ENCODE measurements at regions not wholly inside any gene's neighbourhood (a gene's known extent, or its start where the extent isn't known, plus 50 kb on each side); places are given as distances from the start of the nearest gene placed in this dataset.

DNA sequence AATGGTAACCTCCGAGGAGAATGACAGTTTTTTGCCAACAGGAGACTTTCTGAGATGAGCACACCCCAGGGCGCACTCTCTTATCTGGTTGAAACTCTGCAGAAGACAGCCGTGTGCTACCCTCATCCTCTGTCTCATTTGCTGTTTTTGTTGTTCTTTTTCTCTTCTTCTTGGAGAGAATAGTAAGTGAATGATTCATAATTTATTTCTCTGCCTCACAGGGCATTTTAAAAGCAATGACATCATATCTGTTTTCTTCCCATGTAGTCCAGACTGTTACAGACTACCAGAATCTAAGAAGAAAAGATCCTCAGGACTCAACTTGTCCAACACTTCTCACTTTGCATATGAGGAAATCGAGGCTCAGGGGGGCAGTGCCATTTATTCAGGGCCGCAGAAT, 771.1 kb upstream of the GRM7 start:
- Histone ChIP-seq H3K9me2 (replicated peaks; ENCODE audit: insufficient read depth, low read length) (no peaks in the 10 kb centered on the region), H3K79me2 (ENCODE audit: insufficient read depth, low read length) (no peaks in the 10 kb centered on the region), H3K4me3 (ENCODE audit: insufficient read depth, low read length, poor library complexity, severe bottlenecking) (no peak overlapping the region), H3K27me3 (ENCODE audit: low read length) (no peaks in the 10 kb centered on the region), H3F3A (ENCODE audit: insufficient read depth) (no peaks in the 10 kb centered on the region), H3K4me2 (ENCODE audit: low read depth, low read length, poor library complexity, severe bottlenecking) (no peak overlapping the region), H3K9me3 (ENCODE audit: insufficient read depth, low read length) (no peaks in the 10 kb centered on the region), H4K20me1 (ENCODE audit: low read depth, low read length) (no peaks in the 10 kb centered on the region), H3K27ac (ENCODE audit: low read depth, low read length) (no peak overlapping the region), H3K9ac (ENCODE audit: low read length) (no peak overlapping the region), H2AFZ (ENCODE audit: low read depth, low read length, severe bottlenecking) (no peak overlapping the region), H3K36me3 (ENCODE audit: low read length) (no peaks in the 10 kb centered on the region)
- TF ChIP-seq, protein P1, sequence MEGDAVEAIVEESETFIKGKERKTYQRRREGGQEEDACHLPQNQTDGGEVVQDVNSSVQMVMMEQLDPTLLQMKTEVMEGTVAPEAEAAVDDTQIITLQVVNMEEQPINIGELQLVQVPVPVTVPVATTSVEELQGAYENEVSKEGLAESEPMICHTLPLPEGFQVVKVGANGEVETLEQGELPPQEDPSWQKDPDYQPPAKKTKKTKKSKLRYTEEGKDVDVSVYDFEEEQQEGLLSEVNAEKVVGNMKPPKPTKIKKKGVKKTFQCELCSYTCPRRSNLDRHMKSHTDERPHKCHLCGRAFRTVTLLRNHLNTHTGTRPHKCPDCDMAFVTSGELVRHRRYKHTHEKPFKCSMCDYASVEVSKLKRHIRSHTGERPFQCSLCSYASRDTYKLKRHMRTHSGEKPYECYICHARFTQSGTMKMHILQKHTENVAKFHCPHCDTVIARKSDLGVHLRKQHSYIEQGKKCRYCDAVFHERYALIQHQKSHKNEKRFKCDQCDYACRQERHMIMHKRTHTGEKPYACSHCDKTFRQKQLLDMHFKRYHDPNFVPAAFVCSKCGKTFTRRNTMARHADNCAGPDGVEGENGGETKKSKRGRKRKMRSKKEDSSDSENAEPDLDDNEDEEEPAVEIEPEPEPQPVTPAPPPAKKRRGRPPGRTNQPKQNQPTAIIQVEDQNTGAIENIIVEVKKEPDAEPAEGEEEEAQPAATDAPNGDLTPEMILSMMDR (IDR thresholded peaks at IDR 0.05; ENCODE audit: insufficient read depth, low read length, poor library complexity, severe bottlenecking) = no peak
- no peak for TF ChIP-seq EZH2phosphoT487 (conservative IDR thresholded peaks at IDR 0.05; ENCODE audit: low read length)

DNA sequence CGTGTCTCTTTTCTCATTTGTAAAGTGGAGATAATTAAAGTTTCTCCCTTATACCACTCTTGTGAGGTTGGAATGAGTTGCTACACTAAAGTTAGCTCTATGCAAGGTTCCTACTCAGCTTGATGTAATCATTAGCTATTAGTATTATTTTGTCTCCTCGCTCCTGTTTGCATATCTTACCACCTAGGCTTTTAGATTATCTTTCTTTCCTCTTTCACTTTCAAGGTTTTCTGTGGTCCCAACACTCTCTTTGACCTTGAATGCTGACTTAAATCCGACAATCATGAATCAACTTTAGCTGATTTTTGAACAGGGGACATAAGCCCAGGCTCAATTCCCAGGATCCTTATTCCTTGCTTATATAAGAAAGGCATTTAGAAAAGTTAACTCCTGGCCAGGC, 769.7 kb upstream of the GRM7 start:
- TF ChIP-seq, protein P1 (IDR thresholded peaks at IDR 0.05; ENCODE audit: insufficient read depth, low read length, poor library complexity, severe bottlenecking) = no peak
- Histone ChIP-seq H3K9me2 (replicated peaks; ENCODE audit: insufficient read depth, low read length) (no peaks in the 10 kb centered on the region), H3K36me3 (ENCODE audit: low read length) (no peaks in the 10 kb centered on the region), H3K27ac (ENCODE audit: low read depth, low read length) (no peak overlapping the region), H2AFZ (ENCODE audit: low read depth, low read length, severe bottlenecking) (no peak overlapping the region), H3F3A (ENCODE audit: insufficient read depth) (no peaks in the 10 kb centered on the region), H3K27me3 (ENCODE audit: low read length) (no peaks in the 10 kb centered on the region), H3K4me2 (ENCODE audit: low read depth, low read length, poor library complexity, severe bottlenecking) (no peak overlapping the region), H3K9me3 (ENCODE audit: insufficient read depth, low read length) (no peaks in the 10 kb centered on the region), H3K9ac (ENCODE audit: low read length) (no peak overlapping the region), H4K20me1 (ENCODE audit: low read depth, low read length) (no peaks in the 10 kb centered on the region), H3K4me3 (ENCODE audit: insufficient read depth, low read length, poor library complexity, severe bottlenecking) (no peak overlapping the region), H3K79me2 (ENCODE audit: insufficient read depth, low read length) (no peaks in the 10 kb centered on the region)

DNA sequence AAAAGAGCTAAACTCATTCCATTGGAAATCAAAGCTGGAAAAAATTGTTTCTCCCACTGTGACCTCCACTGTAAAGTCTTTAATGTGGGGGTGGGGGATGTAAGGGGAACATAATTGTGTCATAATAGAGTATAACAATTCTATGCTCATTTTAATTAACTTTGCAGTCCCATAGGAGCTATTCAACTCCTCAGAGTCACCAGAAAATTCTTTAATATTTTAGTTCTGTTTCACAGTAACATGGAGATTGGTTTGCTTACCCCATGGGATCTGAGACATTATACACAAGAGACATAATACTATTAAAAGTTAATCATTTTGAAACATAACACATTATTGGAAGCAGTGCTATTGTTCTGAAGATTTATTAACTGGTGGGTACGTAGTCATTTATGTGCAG, 765.9 kb upstream of the GRM7 start:
- H2AFZ ChIP-seq (ENCODE audit: low read depth, low read length, severe bottlenecking) = no peak overlapping the region
- no peak for TF ChIP-seq EZH2phosphoT487 (conservative IDR thresholded peaks at IDR 0.05; ENCODE audit: low read length)
- TF ChIP-seq, protein P1 (IDR thresholded peaks at IDR 0.05; ENCODE audit: insufficient read depth, low read length, poor library complexity, severe bottlenecking) = no peak
- no peaks in the 10 kb centered on the region for H4K20me1 ChIP-seq (ENCODE audit: low read depth, low read length)
- no peaks in the 10 kb centered on the region for H3K79me2 ChIP-seq (ENCODE audit: insufficient read depth, low read length)
- H3K4me3 ChIP-seq (ENCODE audit: insufficient read depth, low read length, poor library complexity, severe bottlenecking) = no peak overlapping the region
- no peak overlapping the region for H3K9ac ChIP-seq (ENCODE audit: low read length)
- H3F3A ChIP-seq (ENCODE audit: insufficient read depth) = no peaks in the 10 kb centered on the region
- no peak overlapping the region for H3K4me2 ChIP-seq (ENCODE audit: low read depth, low read length, poor library complexity, severe bottlenecking)
- H3K9me2 ChIP-seq (replicated peaks; ENCODE audit: insufficient read depth, low read length) = no peaks in the 10 kb centered on the region
- H3K27me3 ChIP-seq (ENCODE audit: low read length) = no peaks in the 10 kb centered on the region
- H3K27ac ChIP-seq (ENCODE audit: low read depth, low read length) = no peak overlapping the region
- no peaks in the 10 kb centered on the region for H3K36me3 ChIP-seq (ENCODE audit: low read length)
- no peaks in the 10 kb centered on the region for H3K9me3 ChIP-seq (ENCODE audit: insufficient read depth, low read length)

DNA sequence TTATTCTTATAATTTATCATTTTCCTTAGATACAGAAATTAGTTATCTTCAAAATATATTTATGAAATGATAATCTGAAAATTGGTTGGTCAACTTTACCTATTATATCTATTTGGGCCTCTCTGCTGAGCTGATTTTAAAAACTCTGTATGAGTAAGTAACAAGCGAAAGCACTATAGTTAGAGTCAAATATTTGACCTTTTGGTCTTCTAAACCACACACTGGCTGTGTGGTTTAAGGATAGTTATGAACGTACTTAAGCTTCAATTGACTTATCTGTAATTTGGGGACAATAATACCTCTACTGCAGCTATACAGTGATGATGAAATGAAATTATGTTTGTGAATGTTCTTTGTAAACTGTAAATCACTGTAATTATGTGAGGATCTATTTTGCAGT, 763.9 kb upstream of the GRM7 start:
- TF ChIP-seq, protein P1 (IDR thresholded peaks at IDR 0.05; ENCODE audit: insufficient read depth, low read length, poor library complexity, severe bottlenecking) = no peak
- no peak for TF ChIP-seq EZH2phosphoT487 (conservative IDR thresholded peaks at IDR 0.05; ENCODE audit: low read length)
- H3K36me3 ChIP-seq (ENCODE audit: low read length) = no peaks in the 10 kb centered on the region

More for the DNA sequence above, 763.9 kb upstream of the GRM7 start:
- H3K9me2 ChIP-seq (replicated peaks; ENCODE audit: insufficient read depth, low read length) = no peaks in the 10 kb centered on the region
- no peak overlapping the region for H3K27ac ChIP-seq (ENCODE audit: low read depth, low read length)
- no peak overlapping the region for H3K4me3 ChIP-seq (ENCODE audit: insufficient read depth, low read length, poor library complexity, severe bottlenecking)
- no peaks in the 10 kb centered on the region for H3K27me3 ChIP-seq (ENCODE audit: low read length)
- H4K20me1 ChIP-seq (ENCODE audit: low read depth, low read length) = no peaks in the 10 kb centered on the region
- no peak overlapping the region for H3K4me2 ChIP-seq (ENCODE audit: low read depth, low read length, poor library complexity, severe bottlenecking)
- H3K9me3 ChIP-seq (ENCODE audit: insufficient read depth, low read length) = no peaks in the 10 kb centered on the region
- H2AFZ ChIP-seq (ENCODE audit: low read depth, low read length, severe bottlenecking) = no peak overlapping the region
- no peak overlapping the region for H3K9ac ChIP-seq (ENCODE audit: low read length)
- no peaks in the 10 kb centered on the region for H3F3A ChIP-seq (ENCODE audit: insufficient read depth)
- H3K79me2 ChIP-seq (ENCODE audit: insufficient read depth, low read length) = no peaks in the 10 kb centered on the region
